ENCODE measurements at regions not wholly inside any gene's neighbourhood (a gene's known extent, or its start where the extent isn't known, plus 50 kb on each side); places are given as distances from the start of the nearest gene placed in this dataset.

- TF ChIP-seq POLR2AphosphoS5 (IDR thresholded peaks at IDR 0.05; ENCODE audit: low read depth, low read length) (no peak), POLR2A (IDR thresholded peaks at IDR 0.05; ENCODE audit: low read depth, low read length) (no peak)
These were observed 292.1 kb downstream of the ADGRD1 start for GRCh38 chr12:131245564-131246355.

Data from GM12892 (cell line).